ENCODE measurements at regions not wholly inside any gene's neighbourhood (a gene's known extent, or its start where the extent isn't known, plus 50 kb on each side); places are given as distances from the start of the nearest gene placed in this dataset.

GRCh38 chr5:105428451-105429380 is 1866.1 kb upstream of the NUDT12 start:
- DNase-seq: no peak

DNA sequence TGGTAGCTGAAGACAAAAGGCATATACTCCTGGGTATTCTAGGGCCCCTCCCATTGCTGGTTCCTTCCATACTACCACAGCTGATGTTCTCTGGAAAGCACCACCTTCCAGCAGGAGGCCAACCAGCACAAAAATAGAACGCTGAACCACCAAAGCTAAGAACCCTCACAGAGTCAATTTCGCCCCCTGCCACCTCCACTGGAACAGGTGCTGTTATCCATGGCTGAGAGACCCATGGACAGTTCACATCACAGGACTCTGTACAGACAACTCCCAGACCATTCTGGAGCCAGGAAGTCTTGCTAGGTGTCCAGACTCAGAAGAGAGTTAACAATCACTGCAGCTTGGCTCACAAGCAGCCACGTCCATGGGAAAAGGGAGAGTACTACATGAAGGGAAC is 1851.5 kb upstream of the NUDT12 start:
- DNase-seq: no peak

GRCh38 chr5:105413406-105413990 is 1850.9 kb upstream of the NUDT12 start:
- DNase-seq: no peak

GRCh38 chr5:105409695-105410094 is 1847.1 kb upstream of the NUDT12 start:
- no peak for DNase-seq

- DNase-seq: no peak
These were observed 1844.6 kb upstream of the NUDT12 start for GRCh38 chr5:105407200-105407599.

DNA sequence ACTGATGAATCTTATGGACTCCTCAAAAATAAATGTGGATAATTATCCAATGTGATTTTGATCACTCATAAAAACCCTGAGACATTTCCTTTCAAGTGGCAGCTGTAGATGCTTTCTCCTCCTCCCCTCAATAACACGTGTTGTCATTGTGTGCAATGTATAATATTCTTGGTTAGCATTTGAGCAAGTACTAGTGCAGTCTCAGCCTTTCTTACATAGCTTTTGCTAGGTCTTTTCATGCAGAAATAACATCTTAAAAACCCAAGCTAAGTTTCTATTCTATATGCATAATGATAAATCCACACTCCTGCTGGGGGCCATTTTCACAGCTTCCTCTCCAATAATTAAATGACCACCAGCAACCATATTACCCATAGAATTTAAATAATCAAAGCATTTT is 1835.2 kb upstream of the NUDT12 start:
- DNase-seq: no peak

DNA sequence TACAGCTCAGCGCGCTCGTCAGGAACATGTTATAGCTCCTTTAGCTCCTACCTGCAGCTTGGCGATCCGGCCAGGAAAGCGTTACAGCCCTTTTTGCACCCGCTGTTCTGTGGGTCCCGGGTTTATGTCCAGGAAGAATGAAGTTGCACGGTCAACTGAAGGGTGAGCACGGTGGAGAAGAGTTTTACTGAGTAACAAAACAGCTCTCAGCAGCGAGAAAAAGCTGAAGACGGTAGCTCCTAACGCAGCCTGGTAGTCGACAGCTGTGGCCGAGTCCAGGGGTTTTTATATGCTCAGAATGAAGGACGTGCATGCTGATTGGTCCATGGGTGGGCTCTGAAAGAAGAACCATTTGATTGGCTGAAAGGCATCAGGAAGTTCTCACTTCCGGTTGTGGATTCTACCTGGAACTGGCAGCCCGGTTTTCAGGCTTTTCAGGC is 1830.1 kb upstream of the NUDT12 start:
- DNase-seq: no peak

GRCh38 chr5:105392122-105392709 is 1829.6 kb upstream of the NUDT12 start:
- DNase-seq: no peak

- DNase-seq: no peak
These were observed 1817.5 kb upstream of the NUDT12 start for GRCh38 chr5:105380126-105380525.

GRCh38 chr5:105371169-105371568 is 1808.6 kb upstream of the NUDT12 start:
- no peak for DNase-seq

DNA sequence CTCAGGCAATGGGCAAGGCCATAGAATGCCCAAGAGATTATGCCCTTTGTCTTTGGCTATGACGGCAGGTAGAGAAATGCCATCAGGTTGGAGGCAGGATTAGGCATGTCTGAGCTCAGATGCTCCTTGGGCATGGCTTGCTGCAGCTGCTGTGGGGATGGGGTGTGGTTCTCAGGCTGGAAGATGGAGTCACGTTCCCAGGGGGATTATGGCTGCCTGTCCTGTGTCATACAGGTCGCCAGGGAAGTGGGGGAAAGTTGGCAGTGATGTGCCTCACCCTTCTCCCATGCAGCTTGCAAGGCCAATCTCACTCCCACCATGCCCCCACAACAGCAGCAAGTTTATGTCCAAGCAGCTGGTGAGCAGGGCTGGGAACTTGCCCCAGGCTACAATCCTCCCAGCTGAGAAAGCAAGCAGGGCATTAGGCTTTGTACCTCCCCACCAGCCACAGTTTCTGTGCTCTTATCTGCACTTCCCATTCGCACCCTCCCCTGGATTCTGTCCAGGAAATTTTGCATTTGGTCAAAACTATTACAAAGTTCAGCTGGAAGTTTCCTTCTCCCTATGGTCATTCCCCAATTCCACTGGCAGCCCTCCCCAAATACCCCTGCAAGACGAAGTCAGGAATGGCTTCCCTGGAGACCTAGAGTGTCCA is 1788.0 kb upstream of the NUDT12 start:
- no peak for DNase-seq

DNA sequence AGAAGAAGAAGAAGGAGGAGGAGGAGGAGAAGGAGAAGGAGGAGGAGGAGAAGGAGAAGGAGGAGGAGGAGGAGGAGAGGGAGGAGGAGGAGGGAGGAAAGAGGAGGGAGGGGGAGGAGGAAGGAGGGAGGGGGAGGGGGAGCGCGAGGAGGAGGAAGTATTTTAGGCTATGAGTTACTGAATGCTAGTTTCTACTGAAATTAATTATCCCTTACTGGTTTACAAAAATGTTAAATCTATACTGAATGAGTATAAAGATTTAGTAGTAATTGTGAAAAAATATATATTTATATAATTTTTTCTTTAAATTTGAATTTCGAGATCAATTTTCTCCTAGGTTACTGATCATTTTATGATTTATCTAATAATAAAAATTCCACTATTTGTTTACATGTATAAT is 1769.0 kb upstream of the NUDT12 start:
- DNase-seq: no peak

DNA sequence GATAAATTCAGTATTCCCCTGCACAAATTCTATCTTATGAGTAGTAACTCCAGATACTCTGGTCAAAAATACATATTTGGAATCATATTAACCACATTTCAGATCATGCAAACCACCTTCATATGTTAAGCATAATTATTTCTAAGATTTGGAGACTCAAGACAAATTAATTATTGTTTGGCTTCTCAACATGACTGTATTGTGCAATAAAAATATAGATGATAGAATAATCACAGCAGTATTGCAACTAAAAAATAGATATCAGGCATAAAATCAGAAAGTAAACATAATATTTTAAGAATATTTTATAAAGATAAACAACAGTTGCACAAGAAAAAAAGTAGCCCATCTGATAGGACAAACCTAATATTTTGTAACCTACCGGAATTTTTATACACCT is 1767.6 kb upstream of the NUDT12 start:
- no peak for DNase-seq

DNA sequence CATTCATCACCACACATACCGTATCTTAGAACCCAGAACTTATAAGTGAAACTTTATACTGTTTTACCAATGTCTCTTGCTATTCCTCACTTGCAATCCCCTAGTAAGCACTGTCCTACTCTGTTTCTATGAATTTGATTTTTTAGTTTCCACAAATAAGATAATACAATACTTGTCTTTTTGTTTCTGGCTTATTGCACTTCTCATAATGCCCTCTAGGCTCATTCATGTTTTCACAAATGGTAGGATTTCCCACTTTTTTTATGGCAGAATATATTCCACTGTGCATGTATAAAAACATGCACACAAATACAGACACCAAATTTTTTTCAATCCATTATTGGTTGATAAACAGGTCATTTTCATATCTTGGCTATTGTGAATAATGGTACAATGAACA is 1742.3 kb upstream of the NUDT12 start:
- DNase-seq: no peak

GRCh38 chr5:105288946-105289345 is 1726.4 kb upstream of the NUDT12 start:
- no peak for DNase-seq

GRCh38 chr5:105283134-105283533 is 1720.5 kb upstream of the NUDT12 start:
- no peak for DNase-seq

GRCh38 chr5:105274079-105274478 is 1711.5 kb upstream of the NUDT12 start:
- DNase-seq: no peak

- DNase-seq: no peak
These were observed 1700.9 kb upstream of the NUDT12 start for GRCh38 chr5:105263515-105263914.

DNA sequence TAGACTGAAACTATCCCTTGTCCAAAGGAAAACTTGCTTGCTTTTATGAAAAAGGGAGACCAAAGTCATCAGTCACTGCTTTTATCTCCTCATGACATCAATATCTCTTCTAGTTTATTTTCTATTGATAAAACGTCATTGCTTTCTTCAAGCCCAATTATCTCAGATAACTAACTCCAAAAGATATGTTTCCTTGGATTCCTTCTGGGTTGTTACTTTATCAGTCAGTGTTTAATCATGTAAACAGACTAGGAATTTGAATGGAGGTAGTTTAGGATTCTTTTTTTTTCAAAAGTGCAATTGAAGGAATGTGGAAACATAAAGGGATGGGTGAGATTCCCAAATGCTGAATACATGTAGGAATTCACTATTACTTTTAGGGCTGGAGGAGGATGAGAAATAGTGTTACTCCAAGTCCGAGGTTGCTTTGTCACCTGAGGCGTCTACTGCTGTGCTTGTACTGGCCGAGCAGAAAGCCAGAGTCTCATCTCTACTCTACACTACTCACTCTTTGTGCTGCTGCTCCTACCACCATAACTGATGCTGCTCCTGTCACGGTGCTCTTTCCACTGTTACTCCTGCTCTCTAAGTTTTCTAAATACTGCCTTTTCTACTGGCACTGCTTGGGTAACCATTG is 1697.1 kb upstream of the NUDT12 start:
- DNase-seq: no peak

GRCh38 chr5:105238561-105238960 is 1676.0 kb upstream of the NUDT12 start:
- no peak for DNase-seq

DNA sequence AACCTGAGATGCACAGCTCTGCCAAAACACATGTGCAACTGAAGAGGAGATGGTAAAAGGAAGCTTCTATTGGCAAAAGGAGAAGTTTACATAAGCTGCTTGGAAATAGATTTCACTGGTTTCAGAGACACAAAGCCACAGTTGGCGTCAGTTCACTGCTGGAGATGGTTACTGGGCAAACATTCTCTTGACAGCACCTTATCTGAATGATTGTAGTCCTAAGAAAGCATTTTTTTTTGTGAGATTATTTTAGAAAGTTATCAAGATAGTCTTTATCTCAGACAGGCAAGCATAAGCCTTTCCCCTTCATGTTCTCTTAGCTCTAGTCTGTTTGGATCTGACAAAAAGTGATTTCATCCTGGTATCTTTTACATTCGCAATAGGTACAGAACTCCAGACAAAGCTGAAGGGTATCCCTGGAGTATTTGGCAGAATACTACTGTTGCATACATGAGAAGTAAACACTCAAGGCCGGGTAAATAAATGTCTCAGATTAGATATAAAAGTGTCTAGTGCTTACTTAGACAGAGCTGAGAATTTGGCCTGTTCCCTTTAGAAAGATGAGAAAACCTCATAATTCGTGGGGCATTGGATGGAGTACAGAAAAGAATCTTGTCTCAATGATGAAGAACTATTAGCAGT is 1668.0 kb upstream of the NUDT12 start:
- DNase-seq: no peak

DNA sequence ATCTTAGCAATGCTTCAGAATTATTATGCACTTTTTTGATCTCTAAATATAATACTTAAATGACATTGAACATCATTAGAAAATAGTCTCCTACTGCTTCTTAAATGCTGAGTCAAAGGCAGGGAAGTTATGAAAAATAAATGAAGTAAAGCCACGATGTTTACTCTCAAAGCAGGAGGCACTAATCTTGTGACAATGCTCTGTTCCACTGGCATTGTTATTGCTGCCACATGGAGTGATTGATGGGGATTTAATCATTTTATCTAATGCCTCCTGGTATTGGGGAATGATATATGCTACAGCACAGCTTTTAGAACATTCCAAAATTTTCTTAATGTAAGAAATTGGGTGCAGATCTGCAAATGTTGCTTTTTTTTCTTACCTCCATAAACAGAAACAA is 1655.4 kb upstream of the NUDT12 start:
- DNase-seq: no peak

- DNase-seq: no peak
These were observed 1650.5 kb upstream of the NUDT12 start for GRCh38 chr5:105213078-105213477.
